HG02759 (cell line): ENCODE measurements at regions not wholly inside any gene's neighbourhood (a gene's known extent, or its start where the extent isn't known, plus 50 kb on each side); places are given as distances from the start of the nearest gene placed in this dataset.
"Not testable (repeated sequence)": the region's sequence is repeated elsewhere in the genome, so short reads cannot be mapped to it uniquely, and the experiment has no call there.

ENCODE experiments used
- ATAC-seq: cut with Tn5 transposase; IDR thresholded peaks from one replicate; pipeline ENCODE4 v1.9.1; 2021; ENCODE audit warnings: mild to moderate bottlenecking, moderate library complexity; ENCODE audit not compliant: unreplicated experiment

DNA sequence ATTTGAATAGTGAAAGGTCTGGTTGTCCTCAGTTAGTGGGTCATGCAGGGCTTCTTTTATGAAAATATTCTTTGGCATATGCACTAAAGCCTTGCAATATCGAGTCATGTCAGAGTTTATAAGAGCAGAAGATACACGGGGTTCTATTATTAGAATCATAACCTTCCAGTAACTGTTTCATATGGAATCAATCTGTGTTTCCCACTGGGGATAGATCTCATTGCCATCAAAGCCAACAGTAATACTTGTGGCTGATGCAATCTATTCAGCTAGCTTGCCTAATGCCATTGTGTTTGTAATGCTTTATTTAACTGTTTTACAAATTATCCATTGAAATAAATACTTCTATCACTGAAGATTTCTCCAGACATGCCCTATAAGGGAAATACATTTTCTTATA is 746.9 kb upstream of the PCDH9 start:
- ATAC-seq = no peak

GRCh38 chr13:67971291-67971690 is 741.2 kb upstream of the PCDH9 start:
- ATAC-seq = no peak

DNA sequence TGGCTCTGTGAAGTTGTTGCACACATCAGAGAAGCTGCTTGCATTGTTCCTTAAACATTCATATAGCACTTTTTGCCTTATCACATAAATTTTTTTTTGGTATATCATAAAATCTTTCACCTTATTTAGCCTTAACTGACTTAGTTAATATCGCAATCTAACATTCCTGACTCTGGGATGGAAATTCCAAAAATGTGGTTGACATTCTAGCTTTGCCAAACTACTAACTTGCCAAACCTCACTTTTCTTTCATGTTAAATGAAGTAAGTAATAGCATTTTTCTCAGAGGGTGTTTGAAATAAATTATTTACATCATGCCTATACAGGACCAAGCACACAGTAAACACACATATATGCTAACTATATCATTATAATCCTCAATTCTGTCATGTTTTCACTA is 736.9 kb upstream of the PCDH9 start:
- ATAC-seq = no peak

DNA sequence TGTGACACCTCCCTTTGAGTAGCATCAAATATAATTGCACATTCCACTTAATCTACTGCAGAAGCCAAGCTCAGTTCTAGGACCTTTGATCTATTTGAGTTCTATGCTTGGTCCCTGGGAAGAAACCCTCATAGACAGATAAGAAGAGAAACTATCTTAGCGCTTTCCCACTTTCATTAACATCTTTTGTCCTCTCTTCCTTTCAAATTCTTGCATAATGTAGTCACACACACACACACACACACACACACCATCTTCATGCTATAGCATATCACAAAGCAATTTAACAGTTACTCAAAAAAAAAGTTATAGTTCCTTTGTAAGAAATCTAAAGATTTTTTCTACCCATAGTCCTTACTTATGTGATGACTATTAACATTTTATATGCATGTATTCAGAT is 735.9 kb upstream of the PCDH9 start:
- ATAC-seq = no peak

- ATAC-seq = no peak
Observed at GRCh38 chr13:67964986-67965385, 734.9 kb upstream of the PCDH9 start.

GRCh38 chr13:67964091-67964490 is 734.0 kb upstream of the PCDH9 start:
- ATAC-seq = no peak

- ATAC-seq = no peak
Observed at GRCh38 chr13:67961331-67961730, 731.2 kb upstream of the PCDH9 start.

DNA sequence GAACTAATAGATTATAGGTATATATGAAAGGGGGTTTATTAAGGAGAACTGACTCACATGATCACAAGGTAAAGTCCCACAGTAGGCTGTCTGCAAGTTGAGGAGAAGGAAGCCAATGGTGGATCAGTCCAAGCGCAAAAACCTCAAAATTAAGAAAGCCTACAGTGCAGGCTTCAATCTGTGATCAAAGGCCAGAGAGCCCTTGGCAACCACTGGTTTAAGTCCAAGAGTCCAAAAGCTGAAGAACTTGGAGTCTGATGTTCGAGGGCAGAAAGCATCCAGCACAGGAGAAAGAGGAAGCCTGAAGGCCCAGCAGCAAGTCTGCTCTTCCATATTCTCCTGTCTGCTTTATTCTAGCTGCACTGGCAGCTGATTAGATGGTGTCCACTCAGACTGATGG is 721.3 kb upstream of the PCDH9 start:
- no peak for ATAC-seq

- ATAC-seq = no peak
Observed at GRCh38 chr13:67950603-67951002, 720.5 kb upstream of the PCDH9 start.

DNA sequence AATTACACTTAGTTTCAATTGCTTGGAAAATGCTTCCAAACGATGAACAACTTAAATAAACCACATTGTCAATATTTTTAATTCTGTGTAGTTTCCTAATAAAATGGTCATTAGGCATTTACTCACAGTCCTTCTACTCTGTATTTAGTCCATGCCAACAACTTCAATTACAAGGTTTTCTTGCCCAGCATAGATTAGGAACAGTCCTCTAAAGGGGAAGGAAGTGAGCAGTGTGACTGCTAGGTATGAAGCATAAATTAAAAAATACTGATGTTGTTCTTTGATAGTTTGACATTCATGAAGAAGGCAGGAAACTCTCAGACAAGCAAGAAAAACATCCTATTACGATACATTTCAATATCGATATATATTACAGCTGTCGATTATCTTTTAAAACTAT is 716.0 kb upstream of the PCDH9 start:
- ATAC-seq = no peak

- no peak for ATAC-seq
Observed at GRCh38 chr13:67943116-67943515, 713.0 kb upstream of the PCDH9 start.

DNA sequence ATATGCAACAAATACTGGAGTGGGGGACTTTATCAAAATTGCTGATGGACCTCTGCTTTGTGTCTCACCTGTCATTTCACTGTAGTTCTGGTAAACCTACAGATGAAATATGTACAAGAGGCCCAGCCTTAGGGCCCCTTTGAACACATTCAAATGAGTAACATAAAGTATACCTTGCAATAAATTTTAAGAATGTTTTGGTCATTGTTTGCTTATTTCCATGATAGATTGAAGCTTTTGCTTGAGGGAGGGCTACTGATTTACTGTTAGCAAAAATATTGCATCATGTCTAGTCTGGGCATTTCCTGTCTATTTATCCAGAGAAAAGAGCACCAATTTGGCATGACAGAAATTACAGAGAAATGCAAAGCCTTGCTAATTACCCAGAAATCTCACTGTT is 705.5 kb upstream of the PCDH9 start:
- no peak for ATAC-seq

GRCh38 chr13:67934617-67935330 is 704.6 kb upstream of the PCDH9 start:
- no peak for ATAC-seq

- ATAC-seq = no peak
Observed at GRCh38 chr13:67932991-67933390, 702.9 kb upstream of the PCDH9 start.

GRCh38 chr13:67917291-67917987 is 687.3 kb upstream of the PCDH9 start:
- ATAC-seq = no peak

- ATAC-seq = no peak
Observed at GRCh38 chr13:67916650-67917049, 686.5 kb upstream of the PCDH9 start.

GRCh38 chr13:67914535-67914934 is 684.4 kb upstream of the PCDH9 start:
- ATAC-seq = no peak

DNA sequence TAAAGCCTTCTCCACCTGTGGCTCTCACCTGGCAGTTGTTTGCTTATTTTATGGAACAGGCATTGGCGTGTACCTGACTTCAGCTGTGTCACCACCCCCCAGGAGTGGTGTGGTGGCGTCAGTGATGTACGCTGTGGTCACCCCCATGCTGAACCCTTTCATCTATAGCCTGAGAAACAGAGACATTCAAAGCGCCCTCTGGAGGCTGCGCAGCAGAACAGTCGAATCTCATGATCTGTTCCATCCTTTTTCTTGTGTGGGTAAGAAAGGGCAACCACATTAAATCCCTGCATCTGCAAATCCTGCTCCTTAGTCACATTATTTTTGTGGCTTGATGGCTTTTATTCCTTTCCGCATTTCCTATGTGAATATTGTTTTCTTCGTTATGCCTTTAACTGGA is 672.8 kb upstream of the PCDH9 start:
- ATAC-seq = not testable (repeated sequence)

- no peak for ATAC-seq
Observed at GRCh38 chr13:67880916-67881315, 650.8 kb upstream of the PCDH9 start.

- no peak for ATAC-seq
Observed at GRCh38 chr13:67878376-67878775, 648.2 kb upstream of the PCDH9 start.

- no peak for ATAC-seq
Observed at GRCh38 chr13:67877031-67877430, 646.9 kb upstream of the PCDH9 start.

DNA sequence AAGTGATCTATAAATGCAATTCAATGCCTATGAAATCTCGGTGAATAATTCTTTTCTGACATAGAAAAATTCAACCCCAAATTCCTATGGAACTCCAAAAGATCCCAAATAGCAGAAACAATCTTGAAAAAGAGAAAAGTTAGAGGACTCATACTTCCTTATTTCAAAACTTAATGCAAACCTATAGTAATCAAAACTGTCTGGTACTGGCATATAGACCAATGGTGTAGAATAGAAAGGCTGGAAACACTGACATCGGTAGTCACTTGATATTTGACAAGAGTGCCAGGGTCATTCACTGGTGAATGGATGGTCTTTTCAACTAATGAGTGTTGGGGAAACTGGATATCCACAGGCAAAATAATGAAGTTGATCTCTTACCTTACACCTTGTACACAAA is 637.1 kb upstream of the PCDH9 start:
- ATAC-seq = no peak

- no peak for ATAC-seq
Observed at GRCh38 chr13:67860315-67860714, 630.2 kb upstream of the PCDH9 start.
